Stimulated activated CD8-positive, alpha-beta memory T cell treated with anti-CD3 and anti-CD28 coated beads, Interleukin-2, amount 100 ng/mL, for 1 hour (primary cell): ENCODE measurements at regions not wholly inside any gene's neighbourhood (a gene's known extent, or its start where the extent isn't known, plus 50 kb on each side); places are given as distances from the start of the nearest gene placed in this dataset.

Experiments
- DNase-seq, 2 donors: peaks; one replicate each; pipeline ENCODE4 v3.0.0-alpha.2; 2020; ENCODE audit warnings: low read depth in 2 of 2

DNA sequence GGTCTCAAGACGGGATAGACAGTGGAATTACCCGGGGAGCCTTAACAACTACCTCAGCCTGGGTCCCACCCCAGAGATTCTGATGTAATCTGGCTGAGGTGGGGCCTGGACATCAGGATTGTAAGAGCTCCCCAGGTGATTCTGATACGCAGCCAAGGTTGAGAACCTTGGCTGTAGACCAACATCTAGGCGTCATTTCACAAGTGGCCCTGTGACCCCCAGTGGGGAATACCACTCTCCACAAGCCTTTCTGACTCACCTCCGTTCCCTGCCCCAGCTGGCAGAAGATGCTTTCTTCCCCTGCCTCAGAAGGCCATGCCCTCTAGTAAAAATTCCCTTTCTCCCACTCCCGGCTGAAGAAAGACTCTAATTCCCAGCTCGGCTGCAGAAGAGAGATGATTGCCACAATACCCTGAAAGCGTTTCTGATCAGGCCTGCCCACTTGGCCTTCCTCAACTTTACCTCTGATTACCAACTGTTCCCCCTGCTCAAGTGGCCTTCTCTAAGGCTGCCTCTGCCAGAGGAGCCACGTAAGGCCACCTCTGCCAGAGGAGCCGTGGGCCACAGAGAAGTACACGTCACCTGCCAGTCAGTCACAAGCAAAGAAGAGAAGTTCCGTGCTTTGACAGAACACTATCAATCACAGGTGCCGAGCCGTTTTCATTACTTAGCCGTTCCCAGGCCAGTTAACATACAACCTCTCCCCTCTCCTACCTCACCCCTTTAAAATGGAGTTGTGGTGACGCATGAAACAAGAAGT, 116.8 kb upstream of the PKDCC start:
- DNase-seq = no peak

DNA sequence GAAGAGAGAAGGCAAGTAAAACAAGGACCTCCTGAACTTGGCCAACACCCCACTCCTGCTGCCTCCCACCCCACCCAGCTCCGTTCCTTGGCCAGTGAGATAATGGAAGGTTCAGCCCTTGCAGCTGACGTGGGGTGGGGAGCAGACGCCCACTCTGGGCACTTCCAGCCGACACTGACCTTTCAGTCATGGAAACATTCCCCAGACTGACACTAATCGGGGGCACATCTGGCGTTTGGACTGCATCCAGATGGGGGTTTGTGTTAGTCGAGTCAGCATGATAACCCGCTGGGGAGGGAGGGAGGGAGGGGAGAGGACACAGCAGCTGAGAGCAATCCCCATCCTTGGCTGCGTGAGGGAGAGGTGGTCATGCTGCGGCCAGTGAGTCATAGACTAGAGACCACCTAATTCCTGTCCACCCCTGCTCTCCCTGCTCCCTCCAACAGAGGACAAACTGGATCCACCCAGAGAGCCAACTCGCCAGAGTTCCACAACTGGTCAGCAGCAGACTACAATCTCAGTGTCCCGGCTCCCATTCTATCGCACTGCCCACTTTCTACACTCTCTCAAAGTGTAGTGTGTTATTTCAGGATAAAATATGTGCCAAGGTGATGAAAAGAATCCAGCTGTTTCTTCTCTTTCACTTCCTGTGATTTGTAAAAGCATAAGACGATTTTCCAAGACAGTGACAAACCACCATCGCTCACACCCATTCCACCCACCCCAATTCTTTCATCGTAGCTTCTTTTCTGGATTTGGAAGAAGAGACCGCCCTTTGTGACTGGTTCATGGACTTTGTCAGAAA, 115.4 kb upstream of the PKDCC start:
- no peak for DNase-seq

- DNase-seq = no peak
These were observed 114.8 kb upstream of the PKDCC start for GRCh38 chr2:41933046-41933420.

DNA sequence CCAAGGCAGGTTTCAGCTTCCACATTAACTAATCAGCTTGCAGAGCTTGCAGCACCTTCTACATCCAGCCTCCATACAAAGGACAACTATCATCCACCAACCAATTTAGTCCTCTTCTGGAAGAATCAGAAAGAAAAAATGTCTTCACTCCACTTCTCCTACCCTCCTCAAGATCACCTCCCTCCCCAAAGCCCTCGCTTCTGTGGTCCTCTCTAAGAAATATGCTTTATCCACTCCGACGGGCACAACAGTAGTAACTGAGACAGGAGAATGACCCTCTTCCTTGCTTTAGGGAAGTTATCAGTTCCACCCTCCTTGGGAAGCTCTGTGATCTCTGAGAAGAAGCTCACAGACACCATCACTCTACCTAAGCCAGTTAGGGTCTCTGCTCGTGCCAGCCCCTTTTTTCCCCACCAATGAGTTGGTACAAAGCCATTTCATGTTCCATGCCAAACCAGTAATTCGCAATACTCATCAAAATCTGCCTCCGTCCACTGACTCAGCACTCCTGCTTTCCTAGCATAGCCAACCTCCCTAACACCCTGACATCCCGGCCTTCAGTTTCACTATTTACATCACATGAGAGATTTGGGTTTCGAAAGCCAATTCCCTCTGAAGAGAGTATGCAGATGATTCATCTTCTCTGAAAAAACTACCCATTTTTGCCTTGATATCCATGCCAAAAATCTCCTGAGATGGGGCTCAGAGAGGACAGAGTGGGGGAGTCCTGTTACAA, 114.1 kb upstream of the PKDCC start:
- no peak for DNase-seq

- DNase-seq = no peak
These were observed 113.4 kb upstream of the PKDCC start for GRCh38 chr2:41934329-41934958.

DNA sequence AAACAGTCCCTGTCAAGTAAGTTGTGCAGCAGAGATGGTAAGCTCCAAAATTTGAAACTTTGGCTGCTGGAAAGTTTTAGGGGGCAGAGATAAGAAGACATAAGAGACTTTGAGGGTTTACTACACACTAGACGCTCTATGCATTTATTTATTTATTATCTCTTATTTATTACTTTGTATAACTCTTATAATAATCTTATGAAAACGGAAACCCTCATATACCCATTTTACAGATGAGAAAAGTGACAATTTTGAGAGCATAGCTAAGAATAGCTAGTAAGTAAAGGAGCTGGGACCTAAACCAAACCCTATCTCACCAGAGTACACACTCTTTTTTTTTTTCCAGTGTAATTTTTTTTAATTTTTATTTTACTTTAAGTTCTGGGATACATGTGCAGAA, 112.8 kb upstream of the PKDCC start:
- DNase-seq = no peak

DNA sequence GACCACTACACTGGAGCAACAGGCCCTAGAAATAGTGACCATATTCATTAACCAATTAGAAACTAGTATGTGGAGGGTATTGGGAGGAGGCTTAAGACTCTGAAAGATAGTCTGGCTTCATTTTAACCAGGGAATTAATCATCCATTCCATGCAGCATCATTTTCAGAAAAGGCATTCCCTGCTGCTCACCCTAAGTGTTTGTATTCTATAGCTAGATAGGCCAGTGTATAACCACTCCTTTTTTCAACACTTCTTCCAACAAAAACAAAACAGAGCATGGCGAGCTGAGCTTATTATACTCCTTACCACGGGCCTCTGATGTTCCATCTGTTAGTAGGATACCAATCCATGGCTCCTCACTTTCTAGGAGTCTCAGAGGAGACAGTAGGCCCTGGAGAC, 112.0 kb upstream of the PKDCC start:
- no peak for DNase-seq

DNA sequence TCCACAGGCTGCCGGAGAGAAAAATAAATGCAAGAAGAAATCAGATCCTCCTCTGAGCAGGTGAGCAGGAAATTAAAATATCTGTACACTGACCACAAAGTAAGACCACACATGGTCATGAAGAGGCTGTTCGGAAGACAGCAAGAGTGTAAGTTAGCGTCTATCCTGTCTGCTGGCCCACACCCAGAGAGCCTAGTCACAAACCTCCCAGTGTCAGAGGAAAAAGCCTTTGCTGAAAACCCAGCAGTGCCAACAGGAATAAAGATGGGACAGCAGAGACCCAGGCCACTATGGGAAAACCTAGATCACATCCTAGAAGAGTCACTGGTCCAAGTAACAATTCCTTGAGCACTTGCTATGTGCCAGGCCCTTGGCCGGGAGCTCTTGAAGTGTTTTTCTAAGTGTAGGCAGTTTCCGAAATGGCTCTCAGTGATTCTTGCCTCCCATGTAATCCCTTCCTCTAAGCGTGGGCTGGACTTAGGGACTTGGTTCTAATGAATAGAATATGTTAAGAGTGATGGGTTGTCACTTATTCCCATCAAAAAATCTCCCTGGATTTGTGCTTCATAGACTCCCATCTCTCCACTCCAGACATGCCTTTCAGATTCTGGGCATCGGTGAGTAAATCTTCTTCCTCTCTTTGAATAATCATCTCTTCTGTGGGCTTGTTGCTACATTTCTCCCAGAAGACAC, 110.9 kb upstream of the PKDCC start:
- no peak for DNase-seq

- DNase-seq = no peak
These were observed 110.3 kb upstream of the PKDCC start for GRCh38 chr2:41937464-41937906.

DNA sequence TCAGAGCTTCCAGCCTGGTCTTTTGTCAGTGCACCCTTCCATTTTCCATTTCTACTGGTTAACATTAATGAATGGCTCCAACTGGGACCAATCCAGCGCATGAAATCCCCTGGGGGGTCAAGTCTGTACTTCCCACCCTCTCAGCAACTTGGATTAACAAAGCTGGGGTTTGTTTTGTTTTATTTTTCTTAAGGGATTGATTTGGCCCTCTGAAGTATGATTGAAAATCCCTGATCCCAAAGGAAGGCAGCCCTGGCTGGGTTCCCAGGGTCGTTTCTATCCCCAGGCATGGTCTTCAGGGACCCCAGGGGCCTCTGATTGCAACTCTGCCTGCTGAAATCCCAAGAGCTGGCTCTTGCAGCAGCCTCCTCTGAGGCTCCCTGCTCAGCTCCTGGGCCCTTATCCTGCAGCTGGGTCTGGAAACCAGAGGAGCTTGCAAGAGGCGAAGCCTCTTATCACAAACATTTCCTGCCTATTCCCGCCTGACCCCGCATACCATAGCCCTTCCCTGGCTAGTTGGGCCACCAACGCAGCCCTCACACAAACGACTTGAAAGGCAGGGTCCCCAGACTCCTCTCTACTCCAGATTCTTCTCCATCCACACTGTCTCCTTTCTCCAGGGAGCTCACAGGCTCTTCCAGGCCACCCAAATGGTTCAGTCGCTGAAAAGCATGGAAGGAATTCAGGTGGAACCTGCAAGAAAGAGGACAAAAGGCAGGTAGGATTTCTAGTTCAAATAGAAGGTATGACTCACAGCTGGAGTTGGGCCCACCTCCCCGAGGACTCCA, 109.7 kb upstream of the PKDCC start:
- DNase-seq = no peak

- no peak for DNase-seq
These were observed 107.6 kb upstream of the PKDCC start for GRCh38 chr2:41940060-41940744.

DNA sequence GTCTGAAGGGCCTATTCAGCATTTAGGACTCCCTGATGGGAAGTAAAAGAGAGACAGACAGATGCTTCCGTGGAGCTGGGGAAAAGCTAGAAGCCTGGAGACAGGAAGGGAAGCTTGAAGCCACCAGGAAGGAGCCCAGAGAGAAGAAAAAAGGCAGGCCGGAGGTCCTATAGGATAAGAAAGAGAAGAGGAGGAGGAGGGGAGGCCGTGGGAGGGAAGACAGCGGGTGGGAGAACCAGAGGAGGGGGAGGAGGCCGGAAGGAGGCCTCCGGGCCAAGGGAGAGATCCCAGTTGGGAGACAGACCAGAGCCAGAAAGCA, 107.1 kb upstream of the PKDCC start:
- no peak for DNase-seq

DNA sequence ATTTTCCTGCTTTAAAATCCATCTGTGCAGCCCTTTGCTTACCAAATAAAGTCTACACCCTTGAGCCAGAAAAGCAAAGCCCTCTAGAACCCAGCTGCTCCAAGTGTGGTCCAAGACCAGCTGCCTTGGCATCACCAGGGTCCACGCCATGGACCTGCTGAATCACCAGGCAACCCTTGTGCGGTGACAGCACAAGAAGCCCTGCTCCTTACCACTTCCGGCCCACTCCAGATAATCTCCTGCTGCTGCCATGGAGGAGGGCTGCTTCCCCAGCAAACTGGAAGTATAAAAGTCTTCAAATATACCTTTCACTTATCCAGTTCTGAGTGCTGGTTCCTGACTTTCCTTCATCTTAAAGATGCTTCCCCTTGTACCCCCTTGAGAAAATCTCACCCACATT, 106.0 kb upstream of the PKDCC start:
- no peak for DNase-seq

DNA sequence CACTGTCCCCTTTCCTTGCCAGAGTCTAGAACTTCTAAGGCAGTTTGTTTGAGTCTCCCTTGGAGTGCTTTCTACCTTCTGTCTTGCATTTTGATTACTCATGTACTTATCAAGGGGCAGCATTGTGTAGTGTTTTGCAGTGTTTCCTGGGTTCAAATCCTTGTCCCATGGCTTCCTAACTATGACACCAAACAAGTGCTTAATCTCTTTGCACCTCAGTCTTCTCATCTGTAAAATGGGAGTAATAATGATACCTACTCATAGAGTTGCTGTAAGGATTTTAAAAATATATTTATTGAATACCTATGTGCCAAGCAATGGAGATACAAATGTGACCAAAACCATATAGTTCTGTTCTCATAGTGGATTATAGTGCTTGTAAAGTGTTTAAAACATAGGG, 105.5 kb upstream of the PKDCC start:
- DNase-seq = no peak

GRCh38 chr2:41943159-41943558, 104.7 kb upstream of the PKDCC start:
- DNase-seq = no peak

DNA sequence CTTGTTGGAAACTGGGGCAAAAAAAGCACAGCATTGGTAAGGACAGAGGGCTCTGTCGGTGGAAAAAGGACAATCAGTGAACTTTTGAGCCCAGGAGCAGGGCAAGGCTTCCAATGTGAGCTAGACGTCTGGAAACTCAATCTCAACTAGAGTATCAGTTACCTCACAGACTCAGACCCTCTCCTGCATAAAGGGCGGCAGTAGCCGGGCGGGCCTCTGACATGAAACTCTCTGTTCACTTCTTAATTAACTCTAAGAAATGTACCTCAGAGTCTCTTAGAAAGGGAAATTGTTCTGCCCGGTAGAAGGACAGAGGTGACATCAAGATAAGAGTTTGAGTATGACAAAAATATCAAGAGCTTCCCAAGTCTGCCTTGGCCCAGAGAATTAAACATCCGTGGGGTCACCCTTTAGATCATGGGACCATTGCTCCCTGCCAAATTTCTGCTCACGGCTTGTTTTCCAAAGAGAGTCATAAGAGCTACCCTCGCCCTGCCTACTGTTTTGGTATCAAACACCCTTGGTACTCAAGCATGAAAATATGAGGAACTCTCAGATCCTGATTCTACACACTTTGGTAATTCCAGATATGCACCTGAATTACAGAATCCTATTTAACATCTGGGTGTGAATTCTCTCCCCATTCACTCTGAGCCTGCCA, 103.5 kb upstream of the PKDCC start:
- DNase-seq = no peak

DNA sequence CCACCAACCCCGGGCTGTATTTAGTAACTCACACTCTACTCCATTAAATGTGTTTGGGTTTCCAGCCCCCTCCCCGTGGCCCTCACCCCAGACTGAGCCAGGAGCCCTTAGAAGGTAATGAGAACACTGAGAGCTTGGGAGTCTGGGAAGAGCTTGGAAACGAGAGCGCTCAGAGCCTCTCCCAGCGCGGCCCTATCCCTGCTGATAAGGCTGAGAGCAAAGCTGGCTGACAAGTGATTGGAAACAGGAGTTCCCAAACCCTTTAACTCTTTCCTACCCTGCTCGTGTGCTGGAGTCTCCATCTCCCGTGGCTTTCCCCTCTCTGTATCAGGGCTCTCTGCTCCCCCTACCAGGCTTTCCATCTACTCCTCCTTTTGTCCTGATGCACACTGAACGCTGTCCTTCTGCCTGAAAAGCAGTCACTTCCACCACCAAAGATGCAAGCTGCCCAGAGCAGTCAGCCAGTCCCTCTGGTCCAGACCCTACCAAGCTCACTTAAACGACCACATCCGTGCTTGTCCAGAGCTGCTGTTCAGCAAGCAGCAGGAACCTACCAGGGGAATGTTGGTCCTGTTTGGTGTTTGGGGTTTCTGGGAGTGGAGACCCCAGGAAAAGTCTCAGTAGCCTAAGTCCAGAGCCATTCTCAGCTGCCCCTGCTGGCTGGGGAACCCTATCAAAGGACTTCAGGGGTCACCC, 100.0 kb upstream of the PKDCC start:
- no peak for DNase-seq

DNA sequence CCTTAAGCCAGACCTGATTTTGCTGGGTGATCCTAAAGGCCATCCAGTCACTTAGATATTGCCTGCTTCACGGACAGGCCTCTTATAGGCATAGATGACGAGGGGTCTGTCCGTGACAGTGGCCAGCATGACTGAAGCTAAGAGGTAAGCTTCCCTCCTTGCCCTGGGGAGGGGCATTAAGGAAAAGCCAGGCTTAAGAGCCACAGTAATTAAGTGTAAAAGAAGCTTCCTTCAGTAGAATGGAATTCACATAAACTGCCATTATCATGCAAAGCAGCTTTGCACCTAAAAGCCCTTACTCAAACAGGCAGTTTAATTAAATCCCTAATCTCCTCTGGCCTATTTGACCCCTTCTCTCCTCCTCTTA, 99.4 kb upstream of the PKDCC start:
- DNase-seq = no peak
